ENCODE measurements at regions not wholly inside any gene's neighbourhood (a gene's known extent, or its start where the extent isn't known, plus 50 kb on each side); places are given as distances from the start of the nearest gene placed in this dataset.

- no peak overlapping the region for H3K4me3 ChIP-seq
- H3K4me1 ChIP-seq (replicated peaks; ENCODE audit: insufficient read depth) = no peaks in the 10 kb centered on the region
- intact Hi-C loops (cut with micrococcal nuclease; ENCODE audit: unreplicated experiment) = no loop called here
- CTCF ChIA-PET = no interaction called here
- H3F3A ChIP-seq (ENCODE audit: insufficient read depth, low read depth) = no peaks in the 10 kb centered on the region
- H3K4me2 ChIP-seq = no peak overlapping the region
- H3K36me3 ChIP-seq (ENCODE audit: low read depth) = no peaks in the 10 kb centered on the region
- TF ChIP-seq EZH2 (IDR thresholded peaks at IDR 0.05; ENCODE audit: low read depth) (no peak), CTCF (conservative IDR thresholded peaks at IDR 0.05) (no peak)
- no peaks in the 10 kb centered on the region for H3K9me3 ChIP-seq (ENCODE audit: insufficient read depth, low read depth)
- H2AFZ ChIP-seq = no peak overlapping the region
- no peaks in the 10 kb centered on the region for H3K79me2 ChIP-seq (ENCODE audit: low read depth)
- POLR2A ChIA-PET (ENCODE audit: unreplicated experiment) = no interaction called here
- H3K27me3 ChIP-seq (ENCODE audit: insufficient read depth, low read depth) = no peaks in the 10 kb centered on the region
- no peak for DNase-seq
- BruUV-seq (replicated peaks) = no TSS peak
- H3K9me2 ChIP-seq (ENCODE audit: insufficient read depth) = no peaks in the 10 kb centered on the region
- H3K27ac ChIP-seq = no peak overlapping the region
- H4K20me1 ChIP-seq (ENCODE audit: insufficient read depth) = no peaks in the 10 kb centered on the region
These were observed 521.1 kb downstream of the PLOD2 start for GRCh38 chr3:145639875-145640274.

- no TSS peak for BruUV-seq (replicated peaks)
These were observed 512.6 kb downstream of the PLOD2 start for GRCh38 chr3:145648396-145648795.

GRCh38 chr3:145649368-145649887, 511.6 kb downstream of the PLOD2 start:
- POLR2A ChIA-PET (ENCODE audit: unreplicated experiment) = no interaction called here
- H3K4me2 ChIP-seq = no peak overlapping the region
- no peak overlapping the region for H3K4me3 ChIP-seq
- H3K27me3 ChIP-seq (ENCODE audit: insufficient read depth, low read depth) = no peaks in the 10 kb centered on the region
- TF ChIP-seq CTCF (conservative IDR thresholded peaks at IDR 0.05) = no peak
- no peak for TF ChIP-seq EZH2 (IDR thresholded peaks at IDR 0.05; ENCODE audit: low read depth)
- no peak for DNase-seq
- no peaks in the 10 kb centered on the region for H3F3A ChIP-seq (ENCODE audit: insufficient read depth, low read depth)
- no peaks in the 10 kb centered on the region for H3K9me2 ChIP-seq (ENCODE audit: insufficient read depth)
- H2AFZ ChIP-seq = no peak overlapping the region
- BruUV-seq (replicated peaks) = no TSS peak
- intact Hi-C loops (cut with micrococcal nuclease; ENCODE audit: unreplicated experiment) = no loop called here
- H3K36me3 ChIP-seq (ENCODE audit: low read depth) = no peaks in the 10 kb centered on the region
- no peaks in the 10 kb centered on the region for H3K4me1 ChIP-seq (replicated peaks; ENCODE audit: insufficient read depth)
- no peaks in the 10 kb centered on the region for H3K9me3 ChIP-seq (ENCODE audit: insufficient read depth, low read depth)
- no peaks in the 10 kb centered on the region for H3K79me2 ChIP-seq (ENCODE audit: low read depth)
- CTCF ChIA-PET = no interaction called here
- H4K20me1 ChIP-seq (ENCODE audit: insufficient read depth) = no peaks in the 10 kb centered on the region
- no peak overlapping the region for H3K27ac ChIP-seq

More at GRCh38 chr3:145648396-145648795, 512.6 kb downstream of the PLOD2 start:
- no peak for TF ChIP-seq CTCF (conservative IDR thresholded peaks at IDR 0.05)
- TF ChIP-seq EZH2 (IDR thresholded peaks at IDR 0.05; ENCODE audit: low read depth) = no peak
- Histone ChIP-seq H3K36me3 (ENCODE audit: low read depth) (no peaks in the 10 kb centered on the region), H4K20me1 (ENCODE audit: insufficient read depth) (no peaks in the 10 kb centered on the region), H2AFZ (no peak overlapping the region), H3K4me2 (no peak overlapping the region), H3K9me2 (ENCODE audit: insufficient read depth) (no peaks in the 10 kb centered on the region), H3K79me2 (ENCODE audit: low read depth) (no peaks in the 10 kb centered on the region), H3K4me1 (replicated peaks; ENCODE audit: insufficient read depth) (no peaks in the 10 kb centered on the region), H3K9me3 (ENCODE audit: insufficient read depth, low read depth) (no peaks in the 10 kb centered on the region), H3K27me3 (ENCODE audit: insufficient read depth, low read depth) (no peaks in the 10 kb centered on the region), H3K27ac (no peak overlapping the region), H3F3A (ENCODE audit: insufficient read depth, low read depth) (no peaks in the 10 kb centered on the region), H3K4me3 (no peak overlapping the region)
- ChIA-PET CTCF (no interaction called here), POLR2A (ENCODE audit: unreplicated experiment) (no interaction called here)
- DNase-seq = no peak
- intact Hi-C loops (cut with micrococcal nuclease; ENCODE audit: unreplicated experiment) = no loop called here

Measured in PC-9 (cell line).